ENCODE measurements at regions not wholly inside any gene's neighbourhood (a gene's known extent, or its start where the extent isn't known, plus 50 kb on each side); places are given as distances from the start of the nearest gene placed in this dataset.
A peak's percentile ranks its signal among the peaks of the same experiment; 100 is the strongest.

DNA sequence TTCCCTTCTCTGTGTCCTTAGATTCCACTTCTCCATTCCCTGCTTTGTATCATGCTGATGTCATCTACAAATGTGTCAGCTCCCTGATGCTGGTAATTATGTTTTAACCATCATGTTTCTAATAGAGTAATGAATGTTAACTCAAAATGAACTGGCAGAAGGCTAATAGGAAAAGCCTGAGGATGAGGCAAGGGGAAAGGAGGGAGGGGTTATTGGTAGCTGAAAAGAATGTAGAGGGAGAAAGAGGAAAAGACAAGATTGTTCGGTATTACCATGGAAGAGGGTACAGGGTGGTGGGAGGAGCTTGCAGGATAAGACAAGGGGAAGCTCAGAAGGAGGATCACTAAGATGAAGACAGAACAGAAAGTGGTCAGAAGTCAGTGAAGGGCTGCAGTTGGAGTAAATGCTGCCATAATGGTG is 150.9 kb downstream of the ZC3H11B start:
- H2AK5ac ChIP-seq (ENCODE audit: low read length, severe bottlenecking), result no peak overlapping the region
- 95% methylated on average over 1 of the region's 1 CpG for WGBS
- no peak overlapping the region for H4K91ac ChIP-seq (ENCODE audit: low read length)
- no peaks in the 10 kb centered on the region for H3K27me3 ChIP-seq (ENCODE audit: control insufficient read depth in 1 of 2, insufficient read depth in 1 of 2, low read length in 2 of 2)
- H2BK120ac ChIP-seq (ENCODE audit: low read depth, low read length), result no peak overlapping the region
- H3K4me2 ChIP-seq (ENCODE audit: low read length, poor library complexity, severe bottlenecking), result no peak overlapping the region
- H3K4me3 ChIP-seq (ENCODE audit: insufficient read depth in 1 of 2, low read depth in 1 of 2, low read length in 2 of 2), result no peak overlapping the region
- no peak overlapping the region for H4K8ac ChIP-seq (ENCODE audit: low read length)
- no peaks in the 10 kb centered on the region for H3K79me1 ChIP-seq (replicated peaks; ENCODE audit: low read length, poor library complexity, severe bottlenecking)
- no peaks in the 10 kb centered on the region for H3K4me1 ChIP-seq (ENCODE audit: control insufficient read depth, insufficient read depth, low read depth, low read length)
- no peaks in the 10 kb centered on the region for H3K36me3 ChIP-seq (ENCODE audit: control insufficient read depth in 1 of 2, insufficient read depth in 2 of 2, low read depth in 1 of 2, low read length in 2 of 2)
- no peaks in the 10 kb centered on the region for H3K9me3 ChIP-seq (ENCODE audit: control insufficient read depth, low read length)
- peak; percentile 18 for DNase-seq
- no peak overlapping the region for H3K23ac ChIP-seq (ENCODE audit: low read length in 2 of 2)
- no peak overlapping the region for H2AFZ ChIP-seq (ENCODE audit: low read depth, low read length)
- peak overlapping the region; percentile 23 to 67 for H3K18ac ChIP-seq (ENCODE audit: low read depth in 1 of 2, low read length in 2 of 2)
- no peak overlapping the region for H2BK5ac ChIP-seq (ENCODE audit: low read depth, low read length, poor library complexity, severe bottlenecking)
- H3K27ac ChIP-seq (ENCODE audit: low read length, poor library complexity, severe bottlenecking), result no peak overlapping the region
- peak overlapping the region in 1 of 2 experiments; percentile 64 for H2BK12ac ChIP-seq (ENCODE audit: low read length in 2 of 2)
- H2BK15ac ChIP-seq (ENCODE audit: low read depth, poor library complexity, severe bottlenecking), result no peak overlapping the region
- H3K9ac ChIP-seq (ENCODE audit: low read length), result peak overlapping the region; percentile 91
- H3K14ac ChIP-seq (ENCODE audit: low read length in 2 of 2), result no peak overlapping the region
- peak overlapping the region in 1 of 2 experiments; percentile 32 for H3K4ac ChIP-seq (ENCODE audit: low read depth in 1 of 2, low read length in 2 of 2)

DNA sequence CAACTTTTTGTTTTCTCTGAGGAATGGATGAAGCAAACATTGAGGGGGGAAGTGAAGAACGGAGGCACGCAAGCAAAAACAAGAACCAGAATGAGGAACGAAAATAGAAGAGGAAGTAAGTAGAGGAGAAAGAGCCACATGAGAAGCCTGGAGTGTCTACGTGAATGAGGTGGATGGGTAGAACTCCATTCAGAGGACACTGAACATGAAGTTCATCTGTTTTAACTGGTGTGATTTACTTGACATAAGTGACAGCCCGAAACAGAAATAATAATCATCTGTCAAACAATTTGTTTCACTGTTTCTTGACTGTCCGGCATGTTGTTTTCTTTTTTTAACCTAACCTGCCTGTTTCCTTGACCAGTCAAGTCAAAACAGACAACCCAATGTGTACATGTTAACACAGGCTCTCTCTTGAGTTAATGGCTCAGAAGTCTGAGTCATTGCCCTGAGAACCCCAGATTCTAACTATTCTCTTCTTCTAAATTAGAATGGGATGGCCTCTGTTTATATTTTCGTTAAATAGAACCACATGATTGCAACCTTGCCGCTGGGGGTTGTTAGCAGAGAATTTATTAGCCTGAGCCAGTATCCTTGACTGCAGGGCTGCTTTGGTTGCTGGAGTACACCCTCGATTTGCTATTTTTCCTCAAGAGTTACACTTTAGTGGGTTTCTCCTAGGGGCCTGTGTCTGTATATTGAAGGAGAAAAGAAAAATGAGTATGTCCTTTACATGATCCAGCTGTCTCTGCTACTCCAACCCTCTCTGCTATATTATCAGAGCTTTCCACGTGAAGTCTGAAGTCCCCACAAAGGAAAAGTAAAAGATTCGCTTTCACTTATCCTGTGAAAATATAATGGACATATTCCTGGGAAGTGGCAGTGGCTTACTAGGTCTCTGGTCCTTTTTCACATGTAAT is 151.7 kb downstream of the ZC3H11B start:
- Histone ChIP-seq H2BK5ac (ENCODE audit: low read depth, low read length, poor library complexity, severe bottlenecking) (no peak overlapping the region), H3K23ac (ENCODE audit: low read length in 2 of 2) (no peak overlapping the region), H3K18ac (ENCODE audit: low read depth in 1 of 2, low read length in 2 of 2) (no peak overlapping the region), H2AK5ac (ENCODE audit: low read length, severe bottlenecking) (no peak overlapping the region), H3K36me3 (ENCODE audit: control insufficient read depth in 1 of 2, insufficient read depth in 2 of 2, low read depth in 1 of 2, low read length in 2 of 2) (no peaks in the 10 kb centered on the region), H3K4ac (ENCODE audit: low read depth in 1 of 2, low read length in 2 of 2) (no peak overlapping the region), H2BK12ac (ENCODE audit: low read length in 2 of 2) (no peak overlapping the region), H3K4me2 (ENCODE audit: low read length, poor library complexity, severe bottlenecking) (no peak overlapping the region), H3K9me3 (ENCODE audit: control insufficient read depth, low read length) (no peaks in the 10 kb centered on the region), H2AFZ (ENCODE audit: low read depth, low read length) (no peak overlapping the region), H3K4me3 (ENCODE audit: insufficient read depth in 1 of 2, low read depth in 1 of 2, low read length in 2 of 2) (peak overlapping the region in 1 of 2 experiments; percentile 3), H2BK15ac (ENCODE audit: low read depth, poor library complexity, severe bottlenecking) (no peak overlapping the region), H2BK120ac (ENCODE audit: low read depth, low read length) (no peak overlapping the region), H3K14ac (ENCODE audit: low read length in 2 of 2) (no peak overlapping the region), H4K91ac (ENCODE audit: low read length) (no peak overlapping the region), H3K79me1 (replicated peaks; ENCODE audit: low read length, poor library complexity, severe bottlenecking) (no peaks in the 10 kb centered on the region), H3K27me3 (ENCODE audit: control insufficient read depth in 1 of 2, insufficient read depth in 1 of 2, low read length in 2 of 2) (no peaks in the 10 kb centered on the region), H3K9ac (ENCODE audit: low read length) (peak overlapping the region; percentile 91), H3K27ac (ENCODE audit: low read length, poor library complexity, severe bottlenecking) (no peak overlapping the region), H3K4me1 (ENCODE audit: control insufficient read depth, insufficient read depth, low read depth, low read length) (no peaks in the 10 kb centered on the region), H4K8ac (ENCODE audit: low read length) (no peak overlapping the region)
- peak; percentile 83 for DNase-seq
- WGBS, result 12% methylated on average over 9 of the region's 11 CpGs

DNA sequence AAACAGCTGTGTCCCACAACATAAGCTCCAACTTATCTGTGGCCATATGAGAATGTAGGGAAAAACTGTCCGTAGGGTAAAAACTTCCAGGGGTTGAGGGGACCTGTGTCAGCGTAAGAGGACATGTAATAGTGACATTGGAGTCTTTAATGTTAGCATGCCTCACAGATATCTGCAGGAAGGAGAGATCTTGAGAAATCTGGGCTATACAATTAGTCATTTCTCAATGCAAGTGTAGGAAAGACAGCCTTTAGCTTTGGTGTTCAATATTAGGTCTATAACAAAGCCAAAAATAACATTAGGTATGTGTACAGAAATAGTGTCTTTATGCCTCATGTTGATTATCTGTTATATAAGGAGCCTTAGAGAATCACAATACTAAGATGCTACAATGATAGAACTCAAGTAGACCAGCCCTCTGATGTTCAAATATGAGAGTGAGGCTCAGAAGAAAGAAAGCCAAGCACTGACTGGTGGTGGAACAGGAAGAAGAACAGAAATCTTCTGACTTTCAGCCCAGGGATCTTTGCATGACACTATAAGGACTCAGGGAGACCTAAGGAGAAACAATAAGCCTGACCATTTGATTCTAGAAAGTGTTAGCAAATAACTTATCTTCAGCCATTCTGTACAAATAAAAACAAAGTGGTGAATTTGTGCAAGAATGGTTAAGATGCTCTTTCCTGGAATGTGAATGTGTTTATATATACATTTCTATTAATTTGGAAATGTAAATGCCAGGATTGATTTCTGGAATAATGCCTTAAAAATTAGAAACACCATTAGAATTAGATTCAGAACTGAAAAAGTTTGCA is 152.6 kb downstream of the ZC3H11B start:
- H3K4ac ChIP-seq (ENCODE audit: low read depth in 1 of 2, low read length in 2 of 2), result no peak overlapping the region
- H4K91ac ChIP-seq (ENCODE audit: low read length), result no peak overlapping the region
- peak overlapping the region in 1 of 2 experiments; percentile 3 for H3K4me3 ChIP-seq (ENCODE audit: insufficient read depth in 1 of 2, low read depth in 1 of 2, low read length in 2 of 2)
- H3K23ac ChIP-seq (ENCODE audit: low read length in 2 of 2), result no peak overlapping the region
- H2BK12ac ChIP-seq (ENCODE audit: low read length in 2 of 2), result peak overlapping the region in 1 of 2 experiments; percentile 95
- no peak overlapping the region for H4K8ac ChIP-seq (ENCODE audit: low read length)
- H3K79me1 ChIP-seq (replicated peaks; ENCODE audit: low read length, poor library complexity, severe bottlenecking), result no peaks in the 10 kb centered on the region
- no peak overlapping the region for H2BK120ac ChIP-seq (ENCODE audit: low read depth, low read length)
- H3K9ac ChIP-seq (ENCODE audit: low read length), result peak overlapping the region; percentile 91
- peak overlapping the region in 1 of 2 experiments; percentile 80 for H3K18ac ChIP-seq (ENCODE audit: low read depth in 1 of 2, low read length in 2 of 2)
- H2AK5ac ChIP-seq (ENCODE audit: low read length, severe bottlenecking), result no peak overlapping the region
- H2BK5ac ChIP-seq (ENCODE audit: low read depth, low read length, poor library complexity, severe bottlenecking), result no peak overlapping the region
- no peak overlapping the region for H2BK15ac ChIP-seq (ENCODE audit: low read depth, poor library complexity, severe bottlenecking)
- no peaks in the 10 kb centered on the region for H3K36me3 ChIP-seq (ENCODE audit: control insufficient read depth in 1 of 2, insufficient read depth in 2 of 2, low read depth in 1 of 2, low read length in 2 of 2)
- WGBS, result 92% methylated on average over 2 of the region's 2 CpGs
- DNase-seq, result peak; percentile 23
- no peaks in the 10 kb centered on the region for H3K27me3 ChIP-seq (ENCODE audit: control insufficient read depth in 1 of 2, insufficient read depth in 1 of 2, low read length in 2 of 2)
- no peaks in the 10 kb centered on the region for H3K9me3 ChIP-seq (ENCODE audit: control insufficient read depth, low read length)
- H3K4me2 ChIP-seq (ENCODE audit: low read length, poor library complexity, severe bottlenecking), result no peak overlapping the region
- H3K27ac ChIP-seq (ENCODE audit: low read length, poor library complexity, severe bottlenecking), result no peak overlapping the region
- H3K4me1 ChIP-seq (ENCODE audit: control insufficient read depth, insufficient read depth, low read depth, low read length), result no peaks in the 10 kb centered on the region
- no peak overlapping the region for H2AFZ ChIP-seq (ENCODE audit: low read depth, low read length)
- no peak overlapping the region for H3K14ac ChIP-seq (ENCODE audit: low read length in 2 of 2)

Measured in mesenchymal stem cell (in vitro differentiated cells and primary cell).